ENCODE measurements at regions not wholly inside any gene's neighbourhood (a gene's known extent, or its start where the extent isn't known, plus 50 kb on each side); places are given as distances from the start of the nearest gene placed in this dataset.
A peak's percentile ranks its signal among the peaks of the same experiment; 100 is the strongest.

DNA sequence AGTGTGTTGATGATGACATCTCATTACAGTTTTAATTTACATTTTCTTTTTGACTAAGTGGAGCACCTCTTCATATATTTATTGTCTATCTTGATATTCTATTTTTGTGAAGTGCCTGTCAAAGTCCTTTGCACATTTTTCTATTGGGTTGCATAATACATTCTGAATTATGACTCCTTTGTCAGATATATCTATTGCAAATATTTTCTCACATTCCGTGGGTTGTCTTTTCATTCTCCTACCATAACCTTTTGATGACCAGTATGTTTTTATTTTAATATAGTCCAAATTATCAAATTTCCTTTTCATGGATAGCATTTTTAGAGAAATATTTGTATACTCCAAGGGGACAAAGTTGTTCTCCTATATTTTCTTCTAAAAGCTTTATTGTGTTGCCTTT lies 126.4 kb downstream of the PJA1 start:
- Histone ChIP-seq H2AFZ (ENCODE audit: insufficient read depth, low read length, poor library complexity) (no peak overlapping the region), H4K8ac (ENCODE audit: low read depth, low read length) (no peak overlapping the region), H3K79me2 (ENCODE audit: control insufficient read depth, insufficient read depth, low read length, poor library complexity) (no peaks in the 10 kb centered on the region), H3K9me3 (ENCODE audit: insufficient read depth, low read depth, low read length) (no peaks in the 10 kb centered on the region), H3K79me1 (ENCODE audit: low read length) (no peaks in the 10 kb centered on the region), H2BK5ac (ENCODE audit: low read depth, low read length, poor library complexity) (no peak overlapping the region), H4K91ac (ENCODE audit: low read depth, low read length) (no peak overlapping the region), H2BK12ac (ENCODE audit: low read length) (no peak overlapping the region), H3K27me3 (ENCODE audit: insufficient read depth, low read length) (no peaks in the 10 kb centered on the region), H3K9ac (ENCODE audit: low read length) (no peak overlapping the region), H3K23ac (ENCODE audit: low read length) (no peak overlapping the region), H3K27ac (ENCODE audit: low read depth, low read length) (no peak overlapping the region), H3K4ac (ENCODE audit: low read depth, low read length) (no peak overlapping the region), H3K14ac (ENCODE audit: low read length) (no peak overlapping the region), H3K18ac (ENCODE audit: low read length) (no peak overlapping the region), H2BK120ac (ENCODE audit: insufficient read depth, low read length, poor library complexity) (no peak overlapping the region), H3K4me1 (ENCODE audit: control insufficient read depth in 1 of 2, insufficient read depth in 2 of 2, low read length in 2 of 2) (peaks cover 1 to 4% of the 10 kb centered on the region in 2 experiments), H2AK5ac (ENCODE audit: low read length) (no peak overlapping the region), H4K12ac (ENCODE audit: low read depth, low read length) (no peak overlapping the region), H3K36me3 (ENCODE audit: control insufficient read depth in 1 of 2, insufficient read depth in 2 of 2, low read length in 2 of 2) (no peaks in the 10 kb centered on the region), H3K4me2 (ENCODE audit: low read length) (no peak overlapping the region), H3K4me3 (ENCODE audit: low read depth, low read length) (no peak overlapping the region)
- peak in 1 of 2 donors; percentile 38 for DNase-seq
- WGBS (ENCODE audit: extremely low coverage, insufficient coverage, insufficient read length) = no CpG with 5 or more reads among the region's 1 CpG

DNA sequence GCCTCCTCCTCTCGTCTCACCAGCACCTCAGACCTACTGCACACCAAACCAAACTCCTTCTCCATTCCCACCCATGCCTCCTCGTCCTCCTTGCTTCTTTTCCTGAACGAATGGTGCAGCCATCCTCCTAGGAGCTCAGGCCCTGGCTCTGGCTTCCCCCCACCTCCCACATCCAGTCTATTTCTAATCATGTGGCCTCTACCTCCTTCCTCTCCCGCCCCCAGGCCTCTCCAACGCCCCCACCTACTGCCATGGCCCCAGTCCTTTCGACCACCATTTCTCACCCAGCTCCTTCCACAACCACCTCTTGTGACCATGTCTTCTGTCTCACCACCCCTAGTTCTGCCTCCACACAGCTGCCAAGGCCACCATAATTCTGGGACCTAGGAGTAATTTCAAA lies 127.1 kb downstream of the PJA1 start:
- WGBS (ENCODE audit: extremely low coverage, insufficient coverage, insufficient read length) = no CpG with 5 or more reads among the region's 6 CpGs

DNA sequence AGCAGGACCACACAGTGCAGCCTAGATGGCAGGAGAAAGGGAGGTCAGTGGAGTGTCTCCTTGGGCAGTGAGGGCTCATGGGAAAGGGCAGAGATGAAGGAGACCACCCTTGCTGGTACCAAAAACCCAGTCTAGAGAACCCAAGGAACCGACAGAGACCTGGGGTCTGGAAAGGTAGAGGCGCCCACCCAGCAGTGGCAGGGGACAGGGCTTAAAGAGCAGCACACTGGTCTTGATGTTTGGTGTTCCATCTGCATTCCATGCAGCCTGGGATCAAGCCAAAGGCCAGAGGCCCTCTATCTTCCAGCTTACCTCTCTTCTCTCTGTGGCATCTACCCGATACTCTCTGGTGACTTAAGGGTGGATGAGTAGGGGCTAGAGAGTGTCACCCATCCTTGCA lies 127.5 kb downstream of the PJA1 start:
- Histone ChIP-seq H3K14ac (ENCODE audit: low read length) (no peak overlapping the region), H3K4me3 (ENCODE audit: low read depth, low read length) (no peak overlapping the region)

More for the DNA sequence above, 127.1 kb downstream of the PJA1 start:
- DNase-seq = no peak
- no peak overlapping the region for H2AK5ac ChIP-seq (ENCODE audit: low read length)
- no peak overlapping the region for H2BK120ac ChIP-seq (ENCODE audit: insufficient read depth, low read length, poor library complexity)
- no peak overlapping the region for H3K4me2 ChIP-seq (ENCODE audit: low read length)
- H3K9me3 ChIP-seq (ENCODE audit: insufficient read depth, low read depth, low read length) = no peaks in the 10 kb centered on the region
- H2BK5ac ChIP-seq (ENCODE audit: low read depth, low read length, poor library complexity) = no peak overlapping the region
- no peak overlapping the region for H3K4me3 ChIP-seq (ENCODE audit: low read depth, low read length)
- H3K9ac ChIP-seq (ENCODE audit: low read length) = no peak overlapping the region
- no peaks in the 10 kb centered on the region for H3K27me3 ChIP-seq (ENCODE audit: insufficient read depth, low read length)
- no peak overlapping the region for H2AFZ ChIP-seq (ENCODE audit: insufficient read depth, low read length, poor library complexity)
- no peak overlapping the region for H3K14ac ChIP-seq (ENCODE audit: low read length)
- H3K36me3 ChIP-seq (ENCODE audit: control insufficient read depth in 1 of 2, insufficient read depth in 2 of 2, low read length in 2 of 2) = no peaks in the 10 kb centered on the region
- H3K4me1 ChIP-seq (ENCODE audit: control insufficient read depth in 1 of 2, insufficient read depth in 2 of 2, low read length in 2 of 2) = peaks cover 6 to 11% of the 10 kb centered on the region in 2 experiments
- no peak overlapping the region for H2BK12ac ChIP-seq (ENCODE audit: low read length)
- H4K91ac ChIP-seq (ENCODE audit: low read depth, low read length) = no peak overlapping the region
- H3K18ac ChIP-seq (ENCODE audit: low read length) = no peak overlapping the region
- no peak overlapping the region for H3K23ac ChIP-seq (ENCODE audit: low read length)
- no peaks in the 10 kb centered on the region for H3K79me1 ChIP-seq (ENCODE audit: low read length)
- no peak overlapping the region for H3K27ac ChIP-seq (ENCODE audit: low read depth, low read length)
- H4K12ac ChIP-seq (ENCODE audit: low read depth, low read length) = no peak overlapping the region
- no peak overlapping the region for H4K8ac ChIP-seq (ENCODE audit: low read depth, low read length)
- H3K4ac ChIP-seq (ENCODE audit: low read depth, low read length) = no peak overlapping the region
- H3K79me2 ChIP-seq (ENCODE audit: control insufficient read depth, insufficient read depth, low read length, poor library complexity) = no peaks in the 10 kb centered on the region

DNA sequence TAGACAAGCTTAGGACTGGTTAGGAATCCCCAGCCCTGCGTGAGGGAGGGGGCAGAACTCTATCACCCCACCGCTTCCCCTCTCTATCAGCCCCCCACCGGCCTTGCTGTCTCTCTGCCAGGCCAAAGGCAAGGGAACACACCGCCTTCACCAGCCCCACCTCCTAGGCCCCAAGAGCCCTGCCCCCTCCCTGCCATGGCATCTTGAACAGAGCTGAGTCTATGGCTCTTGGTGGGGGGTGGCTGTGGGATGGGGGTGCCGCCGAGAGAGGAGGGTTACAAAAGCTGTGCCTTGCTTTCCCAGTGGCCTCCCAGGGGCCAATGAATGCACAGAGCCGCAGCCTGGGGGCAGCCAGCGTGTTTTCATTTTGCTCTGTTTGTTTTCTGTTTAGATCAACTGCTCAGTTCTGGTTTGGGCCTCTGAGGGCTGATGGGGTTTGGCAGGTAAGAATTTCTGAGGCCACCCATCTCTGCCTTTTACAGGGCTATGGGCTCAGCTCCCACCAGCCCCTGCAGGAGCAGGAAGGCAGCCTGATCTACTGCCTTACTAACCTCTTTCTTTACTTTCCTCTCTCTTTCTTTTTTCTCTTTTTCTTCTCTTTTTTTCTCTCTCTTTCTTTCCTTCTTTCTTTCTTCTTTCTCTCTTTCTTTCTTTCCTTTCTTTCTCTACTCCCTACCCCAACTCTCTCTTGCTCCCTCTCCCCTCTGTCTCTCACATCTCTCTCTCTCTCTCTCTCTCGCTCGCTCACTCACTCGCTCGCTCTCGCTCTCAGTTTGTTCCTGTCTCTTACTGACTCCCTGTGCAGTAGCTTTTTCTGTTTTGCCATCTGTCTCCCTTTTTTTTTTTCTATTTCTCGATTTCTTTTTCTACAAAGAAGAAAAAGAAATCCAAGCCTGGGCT lies 128.3 kb downstream of the PJA1 start:
- Histone ChIP-seq H2BK120ac (ENCODE audit: insufficient read depth, low read length, poor library complexity) (no peak overlapping the region), H3K14ac (ENCODE audit: low read length) (no peak overlapping the region), H2AK5ac (ENCODE audit: low read length) (no peak overlapping the region), H4K8ac (ENCODE audit: low read depth, low read length) (no peak overlapping the region), H3K27me3 (ENCODE audit: insufficient read depth, low read length) (no peaks in the 10 kb centered on the region), H3K4me1 (ENCODE audit: control insufficient read depth in 1 of 2, insufficient read depth in 2 of 2, low read length in 2 of 2) (peaks cover 6 to 16% of the 10 kb centered on the region in 2 experiments), H3K23ac (ENCODE audit: low read length) (no peak overlapping the region), H4K12ac (ENCODE audit: low read depth, low read length) (no peak overlapping the region), H2AFZ (ENCODE audit: insufficient read depth, low read length, poor library complexity) (no peak overlapping the region), H3K79me2 (ENCODE audit: control insufficient read depth, insufficient read depth, low read length, poor library complexity) (no peaks in the 10 kb centered on the region), H3K27ac (ENCODE audit: low read depth, low read length) (no peak overlapping the region), H3K79me1 (ENCODE audit: low read length) (no peaks in the 10 kb centered on the region), H3K4me2 (ENCODE audit: low read length) (no peak overlapping the region), H2BK5ac (ENCODE audit: low read depth, low read length, poor library complexity) (no peak overlapping the region), H4K91ac (ENCODE audit: low read depth, low read length) (no peak overlapping the region), H3K4ac (ENCODE audit: low read depth, low read length) (no peak overlapping the region), H3K36me3 (ENCODE audit: control insufficient read depth in 1 of 2, insufficient read depth in 2 of 2, low read length in 2 of 2) (no peaks in the 10 kb centered on the region), H3K9ac (ENCODE audit: low read length) (no peak overlapping the region), H3K4me3 (ENCODE audit: low read depth, low read length) (no peak overlapping the region), H3K18ac (ENCODE audit: low read length) (no peak overlapping the region), H2BK12ac (ENCODE audit: low read length) (no peak overlapping the region), H3K9me3 (ENCODE audit: insufficient read depth, low read depth, low read length) (no peaks in the 10 kb centered on the region)
- WGBS (ENCODE audit: extremely low coverage, insufficient coverage, insufficient read length) = 100% methylated on average over 5 of the region's 14 CpGs
- no peak for DNase-seq

More for the DNA sequence above, 127.5 kb downstream of the PJA1 start:
- no peak overlapping the region for H4K8ac ChIP-seq (ENCODE audit: low read depth, low read length)
- H3K23ac ChIP-seq (ENCODE audit: low read length) = no peak overlapping the region
- WGBS (ENCODE audit: extremely low coverage, insufficient coverage, insufficient read length) = no CpG with 5 or more reads among the region's 3 CpGs
- no peaks in the 10 kb centered on the region for H3K27me3 ChIP-seq (ENCODE audit: insufficient read depth, low read length)
- no peak overlapping the region for H4K12ac ChIP-seq (ENCODE audit: low read depth, low read length)
- no peak overlapping the region for H2AFZ ChIP-seq (ENCODE audit: insufficient read depth, low read length, poor library complexity)
- no peak overlapping the region for H2BK120ac ChIP-seq (ENCODE audit: insufficient read depth, low read length, poor library complexity)
- H3K18ac ChIP-seq (ENCODE audit: low read length) = no peak overlapping the region
- no peaks in the 10 kb centered on the region for H3K79me2 ChIP-seq (ENCODE audit: control insufficient read depth, insufficient read depth, low read length, poor library complexity)
- H3K79me1 ChIP-seq (ENCODE audit: low read length) = no peaks in the 10 kb centered on the region
- H3K9me3 ChIP-seq (ENCODE audit: insufficient read depth, low read depth, low read length) = no peaks in the 10 kb centered on the region
- H3K4me2 ChIP-seq (ENCODE audit: low read length) = no peak overlapping the region
- H2AK5ac ChIP-seq (ENCODE audit: low read length) = no peak overlapping the region
- no peak for DNase-seq
- no peak overlapping the region for H2BK5ac ChIP-seq (ENCODE audit: low read depth, low read length, poor library complexity)
- H3K4ac ChIP-seq (ENCODE audit: low read depth, low read length) = no peak overlapping the region
- H3K27ac ChIP-seq (ENCODE audit: low read depth, low read length) = no peak overlapping the region
- no peak overlapping the region for H4K91ac ChIP-seq (ENCODE audit: low read depth, low read length)
- no peak overlapping the region for H3K9ac ChIP-seq (ENCODE audit: low read length)
- peaks cover 6 to 14% of the 10 kb centered on the region in 2 experiments for H3K4me1 ChIP-seq (ENCODE audit: control insufficient read depth in 1 of 2, insufficient read depth in 2 of 2, low read length in 2 of 2)
- H3K36me3 ChIP-seq (ENCODE audit: control insufficient read depth in 1 of 2, insufficient read depth in 2 of 2, low read length in 2 of 2) = no peaks in the 10 kb centered on the region
- no peak overlapping the region for H2BK12ac ChIP-seq (ENCODE audit: low read length)
